Inflammatory macrophage (primary cell): ENCODE measurements at regions not wholly inside any gene's neighbourhood (a gene's known extent, or its start where the extent isn't known, plus 50 kb on each side); places are given as distances from the start of the nearest gene placed in this dataset.
"Not testable (repeated sequence)": the region's sequence is repeated elsewhere in the genome, so short reads cannot be mapped to it uniquely, and the experiment has no call there.

ENCODE experiments used
- DNase-seq, 2 donors: peaks; one replicate each; pipeline ENCODE4 v3.0.0-alpha.2; 2020 to 2022

DNA sequence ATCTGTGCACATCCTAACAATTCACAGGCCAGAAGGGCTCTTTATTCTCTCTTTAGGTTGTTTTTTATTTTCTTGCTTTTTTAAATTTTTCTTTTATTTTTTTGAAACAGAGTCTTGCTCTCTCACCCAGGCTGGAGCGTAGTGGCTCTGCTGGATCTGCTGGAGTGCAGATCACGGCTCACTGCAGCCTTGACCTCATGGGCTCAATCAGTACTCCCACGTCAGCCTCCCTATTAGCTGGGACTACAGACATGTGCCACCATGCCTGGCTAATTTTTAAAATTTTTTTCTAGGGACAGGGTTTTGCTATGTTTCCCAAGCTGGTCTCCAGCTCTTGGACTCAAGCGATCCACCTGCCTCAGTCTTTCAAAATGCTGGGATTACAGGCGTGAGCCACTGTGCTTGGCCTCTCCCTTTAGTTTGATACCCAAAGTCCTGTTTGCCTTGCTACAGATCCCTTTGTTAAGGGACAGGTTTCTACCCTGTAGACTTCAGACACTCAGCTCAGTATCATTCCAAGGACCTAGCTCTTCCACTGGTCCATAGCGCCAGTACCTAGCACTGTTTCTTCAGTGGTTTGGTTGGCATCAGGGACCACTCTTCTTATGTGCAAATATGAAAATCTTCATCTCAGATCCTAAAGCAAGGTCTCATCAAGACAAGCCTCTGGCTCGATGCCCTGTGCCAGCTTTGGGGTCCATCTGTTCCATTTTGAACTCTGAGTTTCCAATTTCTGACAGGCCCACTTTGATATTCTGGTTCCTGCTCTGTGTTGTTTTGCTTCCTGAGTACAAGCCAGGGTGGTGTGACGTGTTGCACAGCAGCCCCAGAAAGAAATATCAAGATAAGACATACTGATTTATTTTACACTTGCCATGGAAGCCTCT lies 211.7 kb downstream of the FAT3 start:
- no peak for DNase-seq

DNA sequence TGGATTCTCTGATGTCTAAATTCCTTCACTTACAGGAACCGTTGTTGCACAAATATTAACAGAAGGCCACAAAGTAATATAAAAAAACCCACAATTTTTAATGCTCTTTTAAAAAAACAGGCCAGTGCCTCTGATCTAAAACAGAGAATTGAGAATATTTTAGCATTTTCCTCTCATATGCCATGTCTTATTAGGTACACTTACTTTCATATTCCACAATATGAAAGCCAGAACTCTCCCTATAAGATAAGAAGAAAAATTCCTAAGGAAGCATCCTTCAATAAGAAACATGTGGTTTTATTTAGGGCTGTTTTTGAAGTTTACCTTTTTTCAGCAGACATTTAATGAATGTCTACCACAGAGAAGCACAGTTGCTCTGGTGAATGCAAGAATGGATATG lies 214.5 kb downstream of the FAT3 start:
- no peak for DNase-seq

DNA sequence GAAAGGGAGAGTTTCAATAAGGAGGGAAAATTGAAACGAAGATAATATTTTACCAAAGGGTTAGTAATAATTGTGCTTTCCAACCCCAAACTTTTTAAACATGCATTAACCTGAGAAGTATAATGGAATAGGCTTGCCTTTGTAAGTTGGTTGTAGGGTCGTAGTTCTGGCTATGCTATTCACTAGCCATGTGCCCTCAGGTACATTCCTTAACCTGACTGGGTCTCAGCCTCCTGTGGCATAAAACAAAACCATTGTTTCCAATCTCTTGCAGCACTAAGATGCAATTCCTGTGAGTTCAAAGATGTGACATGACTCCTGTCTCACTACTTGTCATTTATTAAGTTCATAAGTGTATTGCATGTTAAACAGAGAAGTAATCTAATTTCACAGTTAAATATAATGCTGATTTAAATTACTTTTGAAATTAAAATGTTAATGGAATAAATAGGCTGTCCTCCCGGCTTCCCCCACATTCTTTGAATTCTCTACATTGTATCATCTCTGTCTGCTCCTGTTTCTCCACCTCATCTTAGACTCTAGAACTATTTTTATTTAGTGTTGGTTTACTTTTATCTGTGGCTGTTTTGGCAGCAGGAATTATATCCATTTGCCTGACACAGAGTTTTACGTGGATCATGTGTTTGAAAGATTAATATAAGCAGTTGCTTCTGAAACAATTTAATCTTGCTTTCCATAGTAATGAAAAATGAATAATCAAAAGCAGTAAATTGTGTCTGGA lies 216.3 kb downstream of the FAT3 start:
- DNase-seq, result no peak

DNA sequence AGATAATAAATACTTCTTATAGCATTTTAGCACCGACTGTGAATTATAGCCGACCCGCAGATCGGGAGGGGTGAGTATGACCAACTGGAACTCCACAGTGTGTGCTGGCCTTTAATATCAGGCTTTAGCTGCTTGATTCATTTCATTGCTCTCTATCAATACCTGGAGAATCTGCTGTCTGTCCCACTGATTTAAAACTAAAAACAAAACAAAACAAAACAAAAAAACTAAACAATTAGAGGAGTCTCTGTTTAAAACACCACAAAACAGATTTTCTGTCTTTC lies 216.8 kb downstream of the FAT3 start:
- no peak for DNase-seq

DNA sequence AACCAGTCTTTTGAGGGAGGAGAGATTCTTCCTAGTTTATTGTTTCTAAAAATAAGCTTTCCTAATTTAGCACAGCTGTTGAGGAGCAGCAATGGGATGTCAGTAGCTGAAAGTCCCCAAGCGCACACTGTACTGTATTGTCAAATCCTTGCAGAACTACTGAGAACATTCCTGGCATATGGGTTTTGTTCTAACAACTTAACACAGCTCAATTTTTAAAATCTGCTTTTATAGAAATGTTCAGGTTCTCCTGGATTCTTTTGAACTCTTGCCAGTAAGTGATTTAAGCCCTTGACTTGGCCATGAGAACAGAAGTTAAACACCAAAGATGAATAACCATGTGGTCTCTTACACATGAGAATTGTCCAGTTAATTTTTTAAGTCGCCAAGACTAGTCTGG lies 218.6 kb downstream of the FAT3 start:
- no peak for DNase-seq

DNA sequence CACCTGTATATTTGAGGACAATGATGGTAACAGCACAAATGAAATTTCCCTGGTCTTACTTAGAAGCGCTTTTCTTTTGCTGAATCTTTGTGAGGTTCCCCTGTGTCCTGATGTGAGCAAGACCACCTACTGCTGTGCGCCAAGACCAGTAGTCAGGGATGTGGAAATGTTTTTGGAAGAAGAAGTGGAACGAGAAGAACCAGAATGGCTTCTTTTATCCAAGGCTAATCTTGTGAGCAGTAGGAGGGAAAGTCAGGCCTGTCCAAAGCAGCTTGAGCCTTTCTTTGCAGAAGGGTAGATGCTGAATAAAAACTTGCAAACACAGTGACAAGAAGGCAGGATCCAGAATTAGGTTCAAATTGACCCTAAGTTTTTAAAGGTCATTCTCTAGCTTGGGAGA lies 223.0 kb downstream of the FAT3 start:
- DNase-seq, result no peak

DNA sequence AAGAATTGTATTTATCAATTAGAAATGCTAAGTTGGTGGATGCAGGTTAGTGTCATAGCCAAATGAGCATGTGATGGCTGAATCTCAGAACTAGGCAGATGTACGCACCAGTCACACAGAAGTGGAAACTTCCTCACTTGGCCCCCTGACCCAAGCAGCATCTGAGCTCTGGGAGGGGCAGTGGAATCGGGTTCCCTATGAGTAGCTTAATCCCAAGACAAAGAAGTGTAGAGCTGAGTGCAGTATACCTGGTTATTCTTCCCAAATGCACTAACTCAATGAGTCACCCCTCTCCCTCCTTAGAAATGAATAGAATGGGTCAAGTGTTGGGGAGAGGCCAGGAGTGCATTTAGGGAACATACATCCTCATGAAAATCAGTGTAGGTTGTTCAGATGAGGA lies 224.6 kb downstream of the FAT3 start:
- no peak for DNase-seq

DNA sequence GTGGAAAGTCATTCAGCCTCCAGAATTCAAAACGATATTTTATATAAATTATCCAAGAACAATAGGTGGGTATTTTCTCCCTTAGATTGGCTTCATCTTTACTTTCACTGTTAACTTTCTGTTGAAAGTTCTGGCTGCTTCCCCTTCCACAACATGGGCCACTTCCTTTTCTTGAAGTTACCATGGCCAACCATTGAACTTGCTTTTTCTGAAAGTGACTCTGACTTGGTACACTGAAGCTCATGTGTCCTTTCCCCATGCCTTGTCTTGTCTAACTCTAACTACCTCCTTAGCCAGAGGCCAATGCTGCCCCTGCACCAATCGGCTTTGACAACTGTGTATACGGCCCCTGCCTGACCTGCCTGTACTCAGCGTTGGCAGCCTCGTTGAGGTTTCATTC lies 225.2 kb downstream of the FAT3 start:
- DNase-seq, result no peak

DNA sequence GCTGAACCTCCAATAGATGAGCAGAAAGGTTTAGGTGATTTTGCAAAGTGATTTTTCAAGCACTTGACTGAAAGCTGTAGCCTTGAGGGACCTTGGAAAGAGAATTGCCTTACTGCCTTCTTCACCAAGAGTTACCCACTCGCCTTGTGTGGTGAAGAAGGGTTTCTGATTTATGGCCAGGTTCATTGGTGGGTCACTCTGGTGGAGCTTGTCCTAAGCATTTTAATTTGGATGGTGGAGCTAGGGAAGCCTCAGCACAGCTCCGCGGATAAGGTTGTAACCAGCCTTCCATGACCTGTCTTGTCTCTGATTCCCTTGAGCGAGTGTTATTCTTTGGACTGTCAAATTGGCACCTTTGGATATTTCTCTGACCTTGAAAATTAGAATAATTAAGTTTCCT lies 226.4 kb downstream of the FAT3 start:
- DNase-seq, result no peak

DNA sequence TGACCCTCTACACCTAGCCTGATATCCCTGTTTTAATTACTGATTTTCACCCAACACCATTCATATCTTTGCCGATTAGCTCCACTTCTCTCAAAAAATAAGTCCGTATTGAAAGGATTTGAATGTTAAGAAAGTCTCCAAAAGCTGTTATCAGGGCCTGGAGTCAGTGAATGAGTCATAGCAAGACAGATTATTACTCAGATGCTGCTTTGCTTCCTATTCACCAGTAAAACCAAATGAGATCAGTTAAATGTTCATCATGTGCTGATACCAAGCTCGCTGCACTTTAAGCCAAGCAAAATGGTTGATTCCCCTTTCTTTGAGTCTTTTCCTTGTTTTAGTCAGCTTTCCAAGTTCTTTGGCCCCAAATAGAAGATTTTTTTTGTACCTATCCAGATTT lies 228.4 kb downstream of the FAT3 start:
- DNase-seq, result no peak

DNA sequence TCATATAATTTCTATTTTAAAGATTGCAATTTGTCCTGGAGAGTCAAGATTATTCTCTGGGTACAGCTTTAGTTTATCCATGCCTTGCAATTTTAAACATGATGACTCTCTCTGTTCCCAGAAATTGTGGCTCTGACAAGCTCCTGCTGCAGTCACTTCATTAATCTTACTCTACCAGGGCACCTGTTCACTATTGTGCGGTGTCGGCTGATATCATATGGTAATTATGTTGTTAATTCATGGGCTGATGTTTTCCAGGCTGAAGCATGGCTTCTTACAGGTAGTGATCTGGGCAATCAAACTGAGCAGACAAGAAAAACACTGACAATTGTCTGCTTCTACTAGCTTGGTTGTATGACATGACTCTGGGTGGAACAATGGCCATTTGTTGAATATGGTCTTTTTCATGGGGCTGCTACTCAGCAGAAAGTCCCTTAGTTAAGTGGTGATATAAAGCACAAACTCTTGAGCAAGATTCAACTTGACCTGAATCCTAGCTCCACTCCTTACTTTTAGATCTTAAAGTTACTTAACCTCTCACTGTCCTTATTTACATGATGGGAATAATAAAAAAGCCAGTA lies 230.7 kb downstream of the FAT3 start:
- DNase-seq, result no peak

DNA sequence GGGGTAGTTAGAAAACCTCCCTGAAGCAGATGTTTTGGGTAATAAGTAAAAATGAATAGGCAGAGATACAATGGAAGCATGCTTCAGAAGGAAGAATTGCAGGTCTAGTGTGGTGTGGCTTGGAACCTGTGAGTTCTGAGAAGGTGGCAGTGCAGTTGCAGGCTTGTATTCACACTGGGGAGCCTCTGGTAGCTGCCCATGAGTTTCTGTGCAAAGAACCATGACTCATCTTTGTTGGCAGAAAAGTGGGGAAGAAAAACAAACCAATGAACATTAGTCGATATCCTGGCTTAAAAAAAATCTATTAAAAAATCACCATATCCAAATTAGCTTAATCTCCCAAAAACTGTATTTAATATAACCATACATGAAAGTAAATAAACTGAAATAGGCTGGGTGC lies 232.6 kb downstream of the FAT3 start:
- DNase-seq, result no peak

DNA sequence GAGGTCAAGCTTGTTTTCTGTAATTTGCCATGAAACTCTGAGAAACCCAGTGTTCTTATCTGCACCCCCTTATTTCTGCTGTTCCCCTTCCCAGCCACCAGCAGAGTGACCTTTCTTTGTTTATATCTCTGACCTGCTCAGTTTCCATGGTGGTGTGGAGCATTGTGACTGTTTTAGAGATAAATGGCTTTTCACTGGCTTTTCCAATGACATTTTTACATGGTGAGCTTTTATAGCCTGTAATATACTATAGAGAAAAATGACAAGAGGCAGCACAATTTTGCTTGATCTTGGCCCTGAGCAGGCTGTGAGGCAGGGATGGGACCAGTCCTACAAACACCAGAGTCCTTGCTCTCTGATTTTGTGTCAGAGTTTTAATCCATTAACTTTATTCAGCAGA lies 233.9 kb downstream of the FAT3 start:
- DNase-seq, result no peak

DNA sequence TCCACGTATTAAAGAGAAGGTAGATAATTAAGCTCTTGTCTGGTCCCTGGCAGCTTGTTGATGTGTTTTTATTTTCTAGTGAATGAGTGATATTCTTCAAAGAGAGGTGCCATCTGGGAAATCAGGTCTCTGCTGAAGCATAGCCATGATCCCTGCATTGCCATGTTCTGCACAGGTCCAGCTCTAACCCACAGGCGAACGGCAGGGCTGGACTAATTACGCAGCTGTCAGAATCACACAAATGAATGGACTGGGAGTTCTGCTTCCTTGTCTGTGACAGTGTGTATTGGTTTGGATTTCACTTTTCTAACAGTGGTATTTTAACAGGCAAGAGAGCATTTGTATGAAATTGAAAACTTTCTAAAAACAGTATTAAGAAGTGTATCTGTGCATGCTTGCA lies 235.6 kb downstream of the FAT3 start:
- no peak for DNase-seq

DNA sequence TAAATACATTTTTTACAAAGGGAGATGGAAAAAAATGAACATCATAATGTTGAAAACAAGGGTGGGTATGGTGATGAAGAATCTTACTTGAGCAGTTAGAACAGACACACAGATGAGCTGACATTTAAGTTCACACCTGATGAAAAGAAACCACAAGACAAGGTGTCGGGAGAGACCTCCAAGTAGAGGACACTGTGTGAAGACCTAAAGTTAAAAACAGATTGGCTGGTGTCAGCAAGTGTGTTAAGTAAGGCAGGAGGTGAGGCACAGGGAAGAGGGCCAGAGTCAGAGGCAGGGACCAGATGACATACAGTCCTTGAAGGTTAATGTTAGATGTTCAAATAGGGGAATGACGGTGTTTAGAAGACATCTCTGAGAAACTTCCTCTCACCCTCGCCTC lies 236.8 kb downstream of the FAT3 start:
- DNase-seq, result no peak

DNA sequence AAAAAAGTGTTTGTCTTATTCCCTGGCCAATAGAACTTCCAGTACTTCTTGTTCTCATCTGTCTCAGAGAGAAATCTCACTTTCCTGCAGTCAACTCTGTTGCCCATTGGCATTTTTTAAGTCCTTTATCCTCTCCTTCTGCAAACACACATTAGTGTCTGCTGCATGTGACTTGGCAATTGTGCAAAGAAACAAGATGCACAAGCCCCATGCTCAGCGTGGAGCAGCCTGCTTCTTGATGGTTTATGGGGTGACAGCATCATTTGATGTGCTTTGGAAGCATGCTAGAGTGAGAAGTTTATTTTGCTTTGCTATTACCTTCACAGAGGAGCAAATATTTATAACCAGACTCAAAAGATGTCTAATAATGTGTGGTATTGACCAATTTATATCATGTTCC lies 238.2 kb downstream of the FAT3 start:
- DNase-seq, result no peak

DNA sequence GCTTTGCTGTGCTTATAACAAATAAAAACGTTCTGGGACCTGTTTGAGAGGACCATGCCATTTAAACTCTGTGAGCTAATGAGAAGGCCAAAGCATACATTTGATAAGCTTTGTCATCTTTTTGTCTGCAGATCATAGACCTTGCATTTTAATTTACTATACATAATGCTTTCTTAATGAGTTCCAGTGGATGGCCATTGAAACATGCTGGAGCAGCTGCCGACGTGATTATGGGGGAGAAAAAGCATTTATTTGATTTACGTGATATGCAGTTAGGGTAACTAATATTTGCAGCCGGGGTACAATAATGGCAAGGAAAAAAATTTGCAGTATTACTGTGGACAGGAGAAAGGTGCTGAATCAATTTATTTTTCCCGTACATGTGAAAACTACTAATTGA lies 240.2 kb downstream of the FAT3 start:
- no peak for DNase-seq

DNA sequence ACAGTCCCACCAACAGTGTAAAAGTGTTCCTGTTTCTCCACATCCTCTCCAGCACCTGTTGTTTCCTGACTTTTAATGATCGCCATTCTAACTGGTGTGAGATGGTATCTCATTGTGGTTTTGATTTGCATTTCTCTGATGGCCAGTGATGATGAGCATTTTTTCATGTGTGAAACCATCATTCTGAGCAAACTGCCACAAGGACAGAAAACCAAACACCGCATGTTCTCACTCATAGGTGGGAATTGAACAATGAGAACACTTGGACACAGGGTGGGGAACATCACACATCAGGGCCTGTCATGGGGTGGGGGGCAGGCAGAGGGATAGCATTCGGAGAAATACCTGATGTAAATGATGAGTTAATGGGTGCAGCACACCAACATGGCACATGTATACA lies 240.8 kb downstream of the FAT3 start:
- not testable (repeated sequence) for DNase-seq

DNA sequence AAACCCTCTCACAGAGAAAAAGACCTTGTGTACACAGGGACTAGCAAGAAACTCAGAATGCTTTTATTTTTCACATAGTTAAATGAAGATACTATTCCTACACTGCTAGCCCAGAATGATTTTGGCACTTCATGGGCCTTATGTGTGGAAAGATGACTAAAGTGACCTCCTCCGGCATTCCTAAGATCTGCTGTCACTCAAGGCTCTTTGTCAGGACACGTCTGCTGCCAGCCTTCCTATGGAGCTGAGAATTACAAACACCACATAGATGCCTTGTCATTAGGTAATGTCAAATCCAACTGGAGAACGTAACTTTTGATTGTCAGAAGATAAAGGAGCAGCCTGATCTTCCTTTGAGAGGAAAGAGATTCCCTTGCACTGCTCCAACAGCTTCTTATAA lies 249.1 kb downstream of the FAT3 start:
- DNase-seq, result no peak

DNA sequence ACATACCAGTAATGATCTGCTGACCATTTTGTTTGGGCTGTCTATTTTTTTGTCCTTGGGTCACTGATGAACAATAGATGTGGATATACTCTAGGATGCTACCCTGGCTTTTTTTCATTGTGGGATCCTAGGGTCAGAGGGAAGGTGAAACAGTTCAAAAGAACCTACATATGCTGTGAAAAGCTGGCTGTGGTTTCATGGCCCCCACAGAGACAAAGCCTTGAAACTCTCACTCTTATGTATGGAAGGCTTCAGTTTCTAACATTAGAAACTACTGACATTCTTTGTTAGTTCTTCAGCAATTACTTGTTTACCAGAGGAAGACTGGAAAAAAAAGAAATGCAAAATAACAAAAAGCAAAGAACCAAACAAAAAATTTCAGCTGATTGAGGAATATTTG lies 250.7 kb downstream of the FAT3 start:
- DNase-seq, result no peak

DNA sequence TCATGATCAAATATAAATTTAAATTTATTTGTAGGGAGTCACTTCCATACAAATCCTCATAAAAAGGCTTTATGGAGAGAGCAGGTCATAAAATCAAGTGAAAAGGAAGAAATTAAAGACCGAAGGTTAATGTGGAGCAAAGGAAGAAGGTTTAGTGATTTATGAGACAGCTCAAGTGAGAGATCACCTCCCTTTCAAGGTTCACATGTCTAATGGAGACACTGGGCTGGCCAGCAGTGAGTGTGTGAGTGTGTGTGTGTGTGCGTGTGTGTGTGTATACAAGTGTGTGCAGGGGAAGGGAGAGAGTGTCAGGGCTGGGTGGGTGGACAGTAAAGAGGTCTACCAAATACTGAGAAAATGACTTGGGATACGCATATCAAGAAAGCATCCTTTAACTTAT lies 251.2 kb downstream of the FAT3 start:
- no peak for DNase-seq

DNA sequence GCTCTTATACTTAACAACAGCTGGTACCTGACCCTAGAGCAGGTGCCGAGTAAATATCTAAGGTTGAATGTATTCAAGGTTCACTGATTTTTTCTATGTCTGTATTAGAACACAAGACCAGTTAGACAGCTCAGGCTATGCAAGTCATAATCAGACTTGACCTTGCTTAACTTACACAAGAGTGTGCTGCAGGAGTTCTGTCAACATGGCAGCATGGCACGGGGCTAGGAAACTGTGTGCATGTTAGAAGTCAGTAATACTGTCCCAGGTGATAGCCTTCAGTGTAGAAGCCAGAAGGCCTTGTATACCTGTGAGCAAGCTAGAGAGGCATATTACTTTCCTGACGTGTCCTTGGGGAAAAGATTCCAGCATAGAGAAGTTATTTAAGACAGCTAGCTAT lies 253.1 kb downstream of the FAT3 start:
- DNase-seq, result no peak

DNA sequence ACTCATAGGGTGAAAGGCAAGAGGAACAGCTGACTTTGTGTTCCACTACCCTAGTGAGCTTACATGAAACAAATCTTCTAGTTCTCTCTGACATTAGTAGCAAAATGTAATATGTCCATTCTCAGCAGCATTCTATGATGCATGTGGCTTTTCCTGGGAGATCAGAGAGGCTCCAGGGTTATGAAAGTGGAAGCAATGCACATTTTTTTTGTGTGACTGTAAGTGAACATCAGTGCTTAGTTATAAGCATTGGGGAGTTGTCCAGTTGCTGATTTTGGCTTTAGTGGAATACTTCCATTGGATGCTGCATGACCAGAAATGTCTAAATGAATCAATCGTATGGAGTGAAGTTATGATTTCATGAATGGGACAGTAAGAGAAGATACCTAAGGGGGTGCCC lies 255.9 kb downstream of the FAT3 start:
- DNase-seq, result no peak

DNA sequence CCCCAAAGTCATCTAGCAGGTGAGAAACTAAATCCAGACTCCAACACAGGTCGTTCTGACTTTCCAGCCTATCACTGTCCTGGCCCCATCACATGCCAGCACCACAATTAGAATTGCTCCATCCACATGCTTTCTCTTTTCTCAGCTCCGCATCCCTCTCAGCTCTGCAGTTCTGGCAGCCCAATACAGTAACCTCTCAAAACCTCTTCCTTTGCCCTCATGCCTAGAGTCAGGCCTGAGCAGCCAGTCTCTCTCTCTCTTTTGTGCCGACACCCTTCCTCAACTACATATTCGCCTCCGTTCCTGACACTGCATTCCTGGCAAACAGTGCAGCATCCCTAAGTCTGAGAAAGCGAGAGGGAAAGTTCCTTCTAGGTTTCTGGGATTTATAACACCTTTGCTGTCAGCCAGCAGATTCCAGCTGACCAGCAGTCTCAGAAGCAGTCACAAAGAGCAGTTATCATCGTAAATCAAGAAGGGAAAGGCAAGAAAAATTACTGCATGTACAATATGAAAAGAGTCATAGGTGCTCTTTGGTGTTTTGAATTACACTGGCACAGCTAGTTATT lies 258.0 kb downstream of the FAT3 start:
- no peak for DNase-seq
